ENCODE measurements at regions not wholly inside any gene's neighbourhood (a gene's known extent, or its start where the extent isn't known, plus 50 kb on each side); places are given as distances from the start of the nearest gene placed in this dataset.

- DNase-seq (ENCODE audit: low read depth in 1 of 2, low spot score in 1 of 2) = no peak
- Histone ChIP-seq H3K27me3 (ENCODE audit: insufficient read depth, poor library complexity, severe bottlenecking) (peaks cover 3% of the 10 kb centered on the region), H3K4me3 (replicated peaks; ENCODE audit: insufficient read depth, low read length) (no peak overlapping the region), H3K27ac (replicated peaks) (no peak overlapping the region)
- TF ChIP-seq GABPA (IDR thresholded peaks at IDR 0.05; ENCODE audit: low read depth) (no peak), REST (IDR thresholded peaks at IDR 0.05; ENCODE audit: insufficient replicate concordance, low read depth) (no peak), POLR2AphosphoS5 (IDR thresholded peaks at IDR 0.05; ENCODE audit: low read depth) (no peak), SPI1 (IDR thresholded peaks at IDR 0.05; ENCODE audit: borderline replicate concordance, low read depth) (no peak), CTCF (IDR thresholded peaks at IDR 0.05; ENCODE audit: insufficient read depth, low read length) (no peak)
Measured at GRCh38 chr15:94856267-94856854, 625.0 kb downstream of the MCTP2 start.

DNA sequence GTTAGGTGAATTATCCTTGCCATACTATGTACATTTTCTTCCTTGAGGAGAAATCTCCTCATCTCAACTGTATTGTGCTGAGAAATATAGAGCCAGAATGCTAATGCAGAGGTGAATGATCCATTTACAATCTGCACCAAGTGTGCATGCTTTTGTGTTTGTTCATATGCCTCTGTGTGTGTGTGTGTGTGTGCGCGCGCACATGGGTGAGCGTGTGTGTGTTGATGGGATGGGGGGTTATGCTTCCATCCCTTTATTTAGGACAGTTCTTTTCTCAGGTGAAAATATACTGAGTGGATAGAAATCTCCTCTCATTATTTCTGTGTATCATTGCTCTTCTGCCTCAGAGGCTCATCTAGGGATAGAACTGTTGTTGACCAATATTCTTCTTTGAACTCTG, 626.1 kb downstream of the MCTP2 start:
- DNase-seq (ENCODE audit: low read depth in 1 of 2, low spot score in 1 of 2) = no peak
- Histone ChIP-seq H3K27me3 (ENCODE audit: insufficient read depth, poor library complexity, severe bottlenecking) (no peaks in the 10 kb centered on the region), H3K4me3 (replicated peaks; ENCODE audit: insufficient read depth, low read length) (no peak overlapping the region), H3K27ac (replicated peaks) (no peak overlapping the region)
- no peak for TF ChIP-seq REST (IDR thresholded peaks at IDR 0.05; ENCODE audit: insufficient replicate concordance, low read depth)
- no peak for TF ChIP-seq POLR2AphosphoS5 (IDR thresholded peaks at IDR 0.05; ENCODE audit: low read depth)
- TF ChIP-seq CTCF (IDR thresholded peaks at IDR 0.05; ENCODE audit: insufficient read depth, low read length) = no peak

DNA sequence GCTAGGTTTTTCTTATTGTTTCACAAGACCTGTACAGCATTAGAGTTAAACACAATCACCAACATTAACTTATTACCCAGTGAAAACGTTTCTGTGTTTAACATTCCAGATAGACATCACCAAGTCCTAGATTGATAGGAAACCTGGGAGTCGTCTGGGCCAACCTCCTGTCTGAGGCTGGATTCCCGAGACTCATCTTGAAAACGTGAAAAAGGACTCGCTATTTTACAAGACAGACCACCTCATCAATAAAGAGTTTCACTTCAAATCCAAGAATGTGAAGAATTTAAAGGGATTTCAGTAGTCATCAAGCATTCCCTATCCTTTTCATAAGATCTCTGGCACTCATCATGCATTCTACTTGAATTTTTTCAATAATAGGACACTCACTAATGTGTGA, 626.6 kb downstream of the MCTP2 start:
- TF ChIP-seq REST (IDR thresholded peaks at IDR 0.05; ENCODE audit: insufficient replicate concordance, low read depth) = no peak
- no peak for TF ChIP-seq GABPA (IDR thresholded peaks at IDR 0.05; ENCODE audit: low read depth)
- TF ChIP-seq POLR2AphosphoS5 (IDR thresholded peaks at IDR 0.05; ENCODE audit: low read depth) = no peak
- TF ChIP-seq CTCF (IDR thresholded peaks at IDR 0.05; ENCODE audit: insufficient read depth, low read length) = no peak
- no peak for TF ChIP-seq SPI1 (IDR thresholded peaks at IDR 0.05; ENCODE audit: borderline replicate concordance, low read depth)
- no peak for DNase-seq (ENCODE audit: low read depth in 1 of 2, low spot score in 1 of 2)
- Histone ChIP-seq H3K27ac (replicated peaks) (no peak overlapping the region), H3K27me3 (ENCODE audit: insufficient read depth, poor library complexity, severe bottlenecking) (no peaks in the 10 kb centered on the region), H3K4me3 (replicated peaks; ENCODE audit: insufficient read depth, low read length) (no peak overlapping the region)
